GM23338 (cell line): ENCODE measurements at regions not wholly inside any gene's neighbourhood (a gene's known extent, or its start where the extent isn't known, plus 50 kb on each side); places are given as distances from the start of the nearest gene placed in this dataset.

Experiments used
- ATAC-seq: fragments of 200-7000 bp; cut with Tn5 transposase; 3 replicates; pipeline ENCODE4 v1.9.1; 2020
- DNase-seq: peaks from one replicate; pipeline ENCODE4 v3.0.0-alpha.2; 2015; ENCODE audit warnings: low spot score
- H2AFZ ChIP-seq: fragments of 200-600 bp; sonication (generic); 2 replicates; pipeline ENCODE4 v1.8.0; 2016; ENCODE audit warnings: antibody characterized with exemption, mild to moderate bottlenecking, moderate library complexity
- H3F3A ChIP-seq: fragments of 200-600 bp; sonication (generic); replicated peaks from 2 replicates; pipeline ENCODE4 v1.8.0; 2017; ENCODE audit warnings: antibody characterized with exemption, mixed run types, low read depth
- H3K27ac ChIP-seq: fragments of 200-600 bp; sonication (generic); 2 replicates; pipeline ENCODE4 v1.6.1; 2016; ENCODE audit warnings: low read depth
- H3K27me3 ChIP-seq: fragments of 200-600 bp; sonication (generic); 2 replicates; pipeline ENCODE4 v1.8.0; 2016; ENCODE audit warnings: mild to moderate bottlenecking, mixed run types, moderate library complexity; ENCODE audit not compliant: insufficient read depth
- H3K36me3 ChIP-seq: fragments of 200-600 bp; sonication (generic); 2 replicates; pipeline ENCODE4 v1.8.0; 2016; ENCODE audit warnings: mild to moderate bottlenecking; ENCODE audit not compliant: insufficient read depth
- H3K4me1 ChIP-seq: fragments of 200-600 bp; sonication (generic); 2 replicates; pipeline ENCODE4 v1.8.0; 2016; ENCODE audit warnings: mild to moderate bottlenecking, moderate library complexity; ENCODE audit not compliant: insufficient read depth
- H3K4me2 ChIP-seq: fragments of 200-600 bp; sonication (generic); 2 replicates; pipeline ENCODE4 v1.7.1; 2017; ENCODE audit warnings: mixed run types
- H3K4me3 ChIP-seq: fragments of 200-600 bp; sonication (generic); 2 replicates; pipeline ENCODE4 v1.6.1; 2016; ENCODE audit warnings: mixed run types
- H3K79me2 ChIP-seq: fragments of 200-600 bp; sonication (generic); replicated peaks from 2 replicates; pipeline ENCODE4 v1.8.0; 2017; ENCODE audit warnings: mild to moderate bottlenecking; ENCODE audit not compliant: insufficient read depth
- H3K9me2 ChIP-seq: fragments of 200-600 bp; sonication (generic); 2 replicates; pipeline ENCODE4 v1.8.0; 2017; ENCODE audit not compliant: insufficient read depth
- H4K20me1 ChIP-seq: fragments of 200-600 bp; sonication (generic); replicated peaks from 2 replicates; pipeline ENCODE4 v1.8.0; 2017; ENCODE audit warnings: mild to moderate bottlenecking; ENCODE audit not compliant: insufficient read depth
- H3K27ac Mint-ChIP-seq: 2 replicates; pipeline ENCODE4 v1.8.0; 2020; ENCODE audit warnings: inconsistent platforms, mild to moderate bottlenecking, moderate library complexity, mixed read lengths
- H3K27me3 Mint-ChIP-seq: 3 replicates; pipeline ENCODE4 v1.8.0; 2022; ENCODE audit warnings: low read depth, mild to moderate bottlenecking, moderate library complexity, mixed read lengths, inconsistent platforms; ENCODE audit not compliant: insufficient read depth, poor library complexity
- H3K36me3 Mint-ChIP-seq: 3 replicates; pipeline ENCODE4 v1.8.0; 2021; ENCODE audit warnings: low read depth, mild to moderate bottlenecking, inconsistent platforms, moderate library complexity, mixed read lengths
- H3K4me1 Mint-ChIP-seq: 3 replicates; pipeline ENCODE4 v1.8.0; 2020; ENCODE audit warnings: mild to moderate bottlenecking, inconsistent platforms, mixed read lengths
- H3K4me3 Mint-ChIP-seq: 3 replicates; pipeline ENCODE4 v1.8.0; 2021; ENCODE audit warnings: moderate library complexity, mild to moderate bottlenecking, inconsistent platforms, mixed read lengths
- H3K9me3 Mint-ChIP-seq: 3 replicates; pipeline ENCODE4 v1.8.0; 2020; ENCODE audit warnings: moderate library complexity, mild to moderate bottlenecking, inconsistent platforms, mixed read lengths
- CREB1 ChIP-seq: fragments of 250-450 bp; sonication (Bioruptor Pico); IDR thresholded peaks from 2 replicates; pipeline ENCODE4 v1.5.0; 2020; ENCODE audit warnings: low read depth, mild to moderate bottlenecking, moderate library complexity
- ETS1 ChIP-seq: IDR thresholded peaks from 2 replicates; pipeline ENCODE4 v1.6.1; 2016; ENCODE audit warnings: antibody characterized with exemption
- EZH2 ChIP-seq: fragments of 200-600 bp; sonication (generic); IDR thresholded peaks from one replicate; pipeline ENCODE4 v1.8.0; 2017; ENCODE audit warnings: antibody characterized with exemption, mild to moderate bottlenecking, low read depth; ENCODE audit not compliant: unreplicated experiment
- EZH2phosphoT487 ChIP-seq: fragments of 200-600 bp; sonication (generic); IDR thresholded peaks from one replicate; pipeline ENCODE4 v1.8.1; 2018; ENCODE audit warnings: antibody characterized with exemption; ENCODE audit not compliant: unreplicated experiment
- JUNB ChIP-seq: IDR thresholded peaks from one replicate; pipeline ENCODE4 v1.6.1; 2016; ENCODE audit warnings: antibody characterized with exemption; ENCODE audit not compliant: unreplicated experiment
- NANOG ChIP-seq: IDR thresholded peaks from 2 replicates; pipeline ENCODE4 v1.6.1; 2016; ENCODE audit warnings: antibody characterized with exemption, borderline replicate concordance
- STAT1 ChIP-seq: IDR thresholded peaks from one replicate; pipeline ENCODE4 v1.6.1; 2016; ENCODE audit warnings: antibody characterized with exemption; ENCODE audit not compliant: unreplicated experiment
- ZNF114 ChIP-seq: fragments of 250-450 bp; sonication (Bioruptor Pico); IDR thresholded peaks from 2 replicates; pipeline ENCODE4 v1.5.0; 2020; ENCODE audit warnings: mild to moderate bottlenecking, moderate library complexity
- ZNF331 ChIP-seq: fragments of 250-450 bp; sonication (Bioruptor Pico); IDR thresholded peaks from 2 replicates; pipeline ENCODE4 v1.5.0; 2020; ENCODE audit warnings: low read depth, mild to moderate bottlenecking, moderate library complexity
- TF ChIP-seq, protein P1 (sequence below): fragments of 250-450 bp; sonication (Bioruptor Pico); IDR thresholded peaks from 2 replicates; pipeline ENCODE4 v1.5.0; 2020; ENCODE audit warnings: mild to moderate bottlenecking, moderate library complexity
- TF ChIP-seq, protein P2 (sequence below), 2 experiments: fragments of 200-600 bp in 1 of 2; sonication (generic) in 1 of 2; conservative IDR thresholded peaks; 2 replicates each; pipeline versions ENCODE4 v1.5.1 to v1.6.1; 2016 to 2017; ENCODE audit warnings: antibody characterized with exemption in 2 of 2, low read depth in 2 of 2, mild to moderate bottlenecking in 2 of 2, moderate library complexity in 1 of 2

GRCh38 chr12:130254461-130255276 lies 83.0 kb upstream of the PIWIL1 start (continued):
- TF ChIP-seq, protein P1, sequence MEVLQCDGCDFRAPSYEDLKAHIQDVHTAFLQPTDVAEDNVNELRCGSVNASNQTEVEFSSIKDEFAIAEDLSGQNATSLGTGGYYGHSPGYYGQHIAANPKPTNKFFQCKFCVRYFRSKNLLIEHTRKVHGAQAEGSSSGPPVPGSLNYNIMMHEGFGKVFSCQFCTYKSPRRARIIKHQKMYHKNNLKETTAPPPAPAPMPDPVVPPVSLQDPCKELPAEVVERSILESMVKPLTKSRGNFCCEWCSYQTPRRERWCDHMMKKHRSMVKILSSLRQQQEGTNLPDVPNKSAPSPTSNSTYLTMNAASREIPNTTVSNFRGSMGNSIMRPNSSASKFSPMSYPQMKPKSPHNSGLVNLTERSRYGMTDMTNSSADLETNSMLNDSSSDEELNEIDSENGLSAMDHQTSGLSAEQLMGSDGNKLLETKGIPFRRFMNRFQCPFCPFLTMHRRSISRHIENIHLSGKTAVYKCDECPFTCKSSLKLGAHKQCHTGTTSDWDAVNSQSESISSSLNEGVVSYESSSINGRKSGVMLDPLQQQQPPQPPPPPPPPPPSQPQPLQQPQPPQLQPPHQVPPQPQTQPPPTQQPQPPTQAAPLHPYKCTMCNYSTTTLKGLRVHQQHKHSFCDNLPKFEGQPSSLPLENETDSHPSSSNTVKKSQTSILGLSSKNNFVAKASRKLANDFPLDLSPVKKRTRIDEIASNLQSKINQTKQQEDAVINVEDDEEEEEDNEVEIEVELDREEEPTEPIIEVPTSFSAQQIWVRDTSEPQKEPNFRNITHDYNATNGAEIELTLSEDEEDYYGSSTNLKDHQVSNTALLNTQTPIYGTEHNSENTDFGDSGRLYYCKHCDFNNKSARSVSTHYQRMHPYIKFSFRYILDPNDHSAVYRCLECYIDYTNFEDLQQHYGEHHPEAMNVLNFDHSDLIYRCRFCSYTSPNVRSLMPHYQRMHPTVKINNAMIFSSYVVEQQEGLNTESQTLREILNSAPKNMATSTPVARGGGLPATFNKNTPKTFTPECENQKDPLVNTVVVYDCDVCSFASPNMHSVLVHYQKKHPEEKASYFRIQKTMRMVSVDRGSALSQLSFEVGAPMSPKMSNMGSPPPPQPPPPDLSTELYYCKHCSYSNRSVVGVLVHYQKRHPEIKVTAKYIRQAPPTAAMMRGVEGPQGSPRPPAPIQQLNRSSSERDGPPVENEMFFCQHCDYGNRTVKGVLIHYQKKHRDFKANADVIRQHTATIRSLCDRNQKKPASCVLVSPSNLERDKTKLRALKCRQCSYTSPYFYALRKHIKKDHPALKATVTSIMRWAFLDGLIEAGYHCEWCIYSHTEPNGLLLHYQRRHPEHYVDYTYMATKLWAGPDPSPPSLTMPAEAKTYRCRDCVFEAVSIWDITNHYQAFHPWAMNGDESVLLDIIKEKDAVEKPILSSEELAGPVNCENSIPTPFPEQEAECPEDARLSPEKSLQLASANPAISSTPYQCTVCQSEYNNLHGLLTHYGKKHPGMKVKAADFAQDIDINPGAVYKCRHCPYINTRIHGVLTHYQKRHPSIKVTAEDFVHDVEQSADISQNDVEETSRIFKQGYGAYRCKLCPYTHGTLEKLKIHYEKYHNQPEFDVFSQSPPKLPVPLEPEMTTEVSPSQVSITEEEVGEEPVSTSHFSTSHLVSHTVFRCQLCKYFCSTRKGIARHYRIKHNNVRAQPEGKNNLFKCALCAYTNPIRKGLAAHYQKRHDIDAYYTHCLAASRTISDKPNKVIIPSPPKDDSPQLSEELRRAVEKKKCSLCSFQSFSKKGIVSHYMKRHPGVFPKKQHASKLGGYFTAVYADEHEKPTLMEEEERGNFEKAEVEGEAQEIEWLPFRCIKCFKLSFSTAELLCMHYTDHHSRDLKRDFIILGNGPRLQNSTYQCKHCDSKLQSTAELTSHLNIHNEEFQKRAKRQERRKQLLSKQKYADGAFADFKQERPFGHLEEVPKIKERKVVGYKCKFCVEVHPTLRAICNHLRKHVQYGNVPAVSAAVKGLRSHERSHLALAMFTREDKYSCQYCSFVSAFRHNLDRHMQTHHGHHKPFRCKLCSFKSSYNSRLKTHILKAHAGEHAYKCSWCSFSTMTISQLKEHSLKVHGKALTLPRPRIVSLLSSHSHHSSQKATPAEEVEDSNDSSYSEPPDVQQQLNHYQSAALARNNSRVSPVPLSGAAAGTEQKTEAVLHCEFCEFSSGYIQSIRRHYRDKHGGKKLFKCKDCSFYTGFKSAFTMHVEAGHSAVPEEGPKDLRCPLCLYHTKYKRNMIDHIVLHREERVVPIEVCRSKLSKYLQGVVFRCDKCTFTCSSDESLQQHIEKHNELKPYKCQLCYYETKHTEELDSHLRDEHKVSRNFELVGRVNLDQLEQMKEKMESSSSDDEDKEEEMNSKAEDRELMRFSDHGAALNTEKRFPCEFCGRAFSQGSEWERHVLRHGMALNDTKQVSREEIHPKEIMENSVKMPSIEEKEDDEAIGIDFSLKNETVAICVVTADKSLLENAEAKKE (CRISPR knock-in tag): no peak
- TF ChIP-seq JUNB (no peak), ZNF331 (no peak), NANOG (no peak), EZH2 (no peak), ETS1 (no peak), ZNF114 (CRISPR knock-in tag) (no peak), STAT1 (no peak)

DNA sequence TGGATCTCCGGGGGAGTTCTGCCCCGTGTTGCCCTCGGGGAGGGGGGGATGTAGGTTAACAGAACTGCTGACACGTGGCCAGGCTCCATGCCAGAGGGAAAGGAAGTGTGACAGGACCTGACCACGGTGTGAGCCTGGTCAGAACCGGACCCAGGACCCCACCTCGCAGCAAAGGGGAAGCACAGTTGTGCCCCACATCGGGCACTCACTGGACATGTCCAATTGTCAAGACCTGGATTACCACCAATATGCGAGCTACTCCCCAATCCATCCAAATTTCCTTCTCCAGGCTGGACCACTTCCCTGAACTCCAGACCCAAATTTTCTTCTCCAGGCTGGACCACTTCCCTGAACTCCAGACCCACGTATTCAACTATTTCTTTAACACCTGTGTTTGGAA lies 78.8 kb upstream of the PIWIL1 start:
- H3K4me2 ChIP-seq: no peak overlapping the region
- no peak for ATAC-seq
- H3K4me3 Mint-ChIP-seq: no peak overlapping the region
- H3K27me3 ChIP-seq: no peaks in the 10 kb centered on the region
- no peaks in the 10 kb centered on the region for H4K20me1 ChIP-seq
- H3F3A ChIP-seq: no peaks in the 10 kb centered on the region
- H3K36me3 Mint-ChIP-seq: peaks cover 35% of the 10 kb centered on the region
- no peaks in the 10 kb centered on the region for H3K36me3 ChIP-seq
- no peak overlapping the region for H3K27ac ChIP-seq
- H3K4me3 ChIP-seq: no peak overlapping the region
- H2AFZ ChIP-seq: no peak overlapping the region
- peaks cover 60% of the 10 kb centered on the region for H3K9me3 Mint-ChIP-seq
- no peak for DNase-seq
- no peaks in the 10 kb centered on the region for H3K9me2 ChIP-seq
- H3K27me3 Mint-ChIP-seq: peaks cover 2% of the 10 kb centered on the region
- H3K4me1 Mint-ChIP-seq: no peaks in the 10 kb centered on the region
- no peaks in the 10 kb centered on the region for H3K79me2 ChIP-seq
- H3K27ac Mint-ChIP-seq: no peak overlapping the region
- no peaks in the 10 kb centered on the region for H3K4me1 ChIP-seq
- TF ChIP-seq ZNF114 (CRISPR knock-in tag): no peak
- no peak for TF ChIP-seq CREB1
- TF ChIP-seq, protein P2, sequence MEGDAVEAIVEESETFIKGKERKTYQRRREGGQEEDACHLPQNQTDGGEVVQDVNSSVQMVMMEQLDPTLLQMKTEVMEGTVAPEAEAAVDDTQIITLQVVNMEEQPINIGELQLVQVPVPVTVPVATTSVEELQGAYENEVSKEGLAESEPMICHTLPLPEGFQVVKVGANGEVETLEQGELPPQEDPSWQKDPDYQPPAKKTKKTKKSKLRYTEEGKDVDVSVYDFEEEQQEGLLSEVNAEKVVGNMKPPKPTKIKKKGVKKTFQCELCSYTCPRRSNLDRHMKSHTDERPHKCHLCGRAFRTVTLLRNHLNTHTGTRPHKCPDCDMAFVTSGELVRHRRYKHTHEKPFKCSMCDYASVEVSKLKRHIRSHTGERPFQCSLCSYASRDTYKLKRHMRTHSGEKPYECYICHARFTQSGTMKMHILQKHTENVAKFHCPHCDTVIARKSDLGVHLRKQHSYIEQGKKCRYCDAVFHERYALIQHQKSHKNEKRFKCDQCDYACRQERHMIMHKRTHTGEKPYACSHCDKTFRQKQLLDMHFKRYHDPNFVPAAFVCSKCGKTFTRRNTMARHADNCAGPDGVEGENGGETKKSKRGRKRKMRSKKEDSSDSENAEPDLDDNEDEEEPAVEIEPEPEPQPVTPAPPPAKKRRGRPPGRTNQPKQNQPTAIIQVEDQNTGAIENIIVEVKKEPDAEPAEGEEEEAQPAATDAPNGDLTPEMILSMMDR (conservative IDR thresholded peaks at IDR 0.05; ENCODE audit: low read depth in 2 of 2): no peak
- no peak for TF ChIP-seq JUNB
- no peak for TF ChIP-seq ETS1
- TF ChIP-seq EZH2phosphoT487: no peak
